ENCODE measurements at regions not wholly inside any gene's neighbourhood (a gene's known extent, or its start where the extent isn't known, plus 50 kb on each side); places are given as distances from the start of the nearest gene placed in this dataset.

- TF ChIP-seq THAP9 (CRISPR knock-in tag; IDR thresholded peaks at IDR 0.05; ENCODE audit: borderline replicate concordance) (no peak), AGO1 (IDR thresholded peaks at IDR 0.05; ENCODE audit: low read depth, low read length, poor library complexity, severe bottlenecking) (no peak), ATRX (CRISPR knock-in tag; IDR thresholded peaks at IDR 0.05; ENCODE audit: borderline replicate concordance) (no peak), NR3C1 (CRISPR knock-in tag; IDR thresholded peaks at IDR 0.05) (no peak), SAP130 (CRISPR knock-in tag; IDR thresholded peaks at IDR 0.05; ENCODE audit: low read depth) (peak; percentile 91), SRSF9 (IDR thresholded peaks at IDR 0.05; ENCODE audit: borderline replicate concordance, insufficient read depth, low read depth, low read length, poor library complexity, severe bottlenecking) (no peak), ZSCAN20 (CRISPR knock-in tag; IDR thresholded peaks at IDR 0.05; ENCODE audit: borderline replicate concordance) (no peak), ARNT2 (CRISPR knock-in tag; IDR thresholded peaks at IDR 0.05; ENCODE audit: low read depth) (0 out of 2 replicates have a peak, but pooled peaks have one; percentile 42), HES4 (CRISPR knock-in tag; IDR thresholded peaks at IDR 0.05; ENCODE audit: borderline replicate concordance) (no peak), STAG1 (CRISPR knock-in tag; IDR thresholded peaks at IDR 0.05) (peak; percentile 48), ZNF850 (CRISPR knock-in tag; conservative IDR thresholded peaks at IDR 0.05) (no peak), PHF5A (CRISPR knock-in tag; IDR thresholded peaks at IDR 0.05; ENCODE audit: low read depth, unreplicated experiment) (peak; percentile 79), PCBP1 (IDR thresholded peaks at IDR 0.05; ENCODE audit: borderline replicate concordance, low read depth, low read length) (no peak), MBNL3 (CRISPR knock-in tag; conservative IDR thresholded peaks at IDR 0.05) (no peak), ZNF317 (CRISPR knock-in tag; IDR thresholded peaks at IDR 0.05) (0 out of 2 replicates have a peak, but pooled peaks have one; percentile 28), TAF1 (CRISPR knock-in tag; IDR thresholded peaks at IDR 0.05) (peak; percentile 43; the same call in 1 of the 2 replicates), YEATS4 (CRISPR knock-in tag; IDR thresholded peaks at IDR 0.05; ENCODE audit: borderline replicate concordance) (peak; percentile 34; the same call in 1 of the 2 replicates)
- TF ChIP-seq, protein P1, sequence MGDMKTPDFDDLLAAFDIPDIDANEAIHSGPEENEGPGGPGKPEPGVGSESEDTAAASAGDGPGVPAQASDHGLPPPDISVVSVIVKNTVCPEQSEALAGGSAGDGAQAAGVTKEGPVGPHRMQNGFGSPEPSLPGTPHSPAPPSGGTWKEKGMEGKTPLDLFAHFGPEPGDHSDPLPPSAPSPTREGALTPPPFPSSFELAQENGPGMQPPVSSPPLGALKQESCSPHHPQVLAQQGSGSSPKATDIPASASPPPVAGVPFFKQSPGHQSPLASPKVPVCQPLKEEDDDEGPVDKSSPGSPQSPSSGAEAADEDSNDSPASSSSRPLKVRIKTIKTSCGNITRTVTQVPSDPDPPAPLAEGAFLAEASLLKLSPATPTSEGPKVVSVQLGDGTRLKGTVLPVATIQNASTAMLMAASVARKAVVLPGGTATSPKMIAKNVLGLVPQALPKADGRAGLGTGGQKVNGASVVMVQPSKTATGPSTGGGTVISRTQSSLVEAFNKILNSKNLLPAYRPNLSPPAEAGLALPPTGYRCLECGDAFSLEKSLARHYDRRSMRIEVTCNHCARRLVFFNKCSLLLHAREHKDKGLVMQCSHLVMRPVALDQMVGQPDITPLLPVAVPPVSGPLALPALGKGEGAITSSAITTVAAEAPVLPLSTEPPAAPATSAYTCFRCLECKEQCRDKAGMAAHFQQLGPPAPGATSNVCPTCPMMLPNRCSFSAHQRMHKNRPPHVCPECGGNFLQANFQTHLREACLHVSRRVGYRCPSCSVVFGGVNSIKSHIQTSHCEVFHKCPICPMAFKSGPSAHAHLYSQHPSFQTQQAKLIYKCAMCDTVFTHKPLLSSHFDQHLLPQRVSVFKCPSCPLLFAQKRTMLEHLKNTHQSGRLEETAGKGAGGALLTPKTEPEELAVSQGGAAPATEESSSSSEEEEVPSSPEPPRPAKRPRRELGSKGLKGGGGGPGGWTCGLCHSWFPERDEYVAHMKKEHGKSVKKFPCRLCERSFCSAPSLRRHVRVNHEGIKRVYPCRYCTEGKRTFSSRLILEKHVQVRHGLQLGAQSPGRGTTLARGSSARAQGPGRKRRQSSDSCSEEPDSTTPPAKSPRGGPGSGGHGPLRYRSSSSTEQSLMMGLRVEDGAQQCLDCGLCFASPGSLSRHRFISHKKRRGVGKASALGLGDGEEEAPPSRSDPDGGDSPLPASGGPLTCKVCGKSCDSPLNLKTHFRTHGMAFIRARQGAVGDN (CRISPR knock-in tag; IDR thresholded peaks at IDR 0.05), result no peak
- TF ChIP-seq, protein P2, sequence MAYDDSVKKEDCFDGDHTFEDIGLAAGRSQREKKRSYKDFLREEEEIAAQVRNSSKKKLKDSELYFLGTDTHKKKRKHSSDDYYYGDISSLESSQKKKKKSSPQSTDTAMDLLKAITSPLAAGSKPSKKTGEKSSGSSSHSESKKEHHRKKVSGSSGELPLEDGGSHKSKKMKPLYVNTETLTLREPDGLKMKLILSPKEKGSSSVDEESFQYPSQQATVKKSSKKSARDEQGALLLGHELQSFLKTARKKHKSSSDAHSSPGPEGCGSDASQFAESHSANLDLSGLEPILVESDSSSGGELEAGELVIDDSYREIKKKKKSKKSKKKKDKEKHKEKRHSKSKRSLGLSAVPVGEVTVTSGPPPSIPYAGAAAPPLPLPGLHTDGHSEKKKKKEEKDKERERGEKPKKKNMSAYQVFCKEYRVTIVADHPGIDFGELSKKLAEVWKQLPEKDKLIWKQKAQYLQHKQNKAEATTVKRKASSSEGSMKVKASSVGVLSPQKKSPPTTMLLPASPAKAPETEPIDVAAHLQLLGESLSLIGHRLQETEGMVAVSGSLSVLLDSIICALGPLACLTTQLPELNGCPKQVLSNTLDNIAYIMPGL (CRISPR knock-in tag; IDR thresholded peaks at IDR 0.05; ENCODE audit: borderline replicate concordance in 1 of 2, low read depth in 1 of 2), result peak in 1 of 2 experiments; percentile 49; a peak in 1 of 4 replicates
- TF ChIP-seq, protein P3, sequence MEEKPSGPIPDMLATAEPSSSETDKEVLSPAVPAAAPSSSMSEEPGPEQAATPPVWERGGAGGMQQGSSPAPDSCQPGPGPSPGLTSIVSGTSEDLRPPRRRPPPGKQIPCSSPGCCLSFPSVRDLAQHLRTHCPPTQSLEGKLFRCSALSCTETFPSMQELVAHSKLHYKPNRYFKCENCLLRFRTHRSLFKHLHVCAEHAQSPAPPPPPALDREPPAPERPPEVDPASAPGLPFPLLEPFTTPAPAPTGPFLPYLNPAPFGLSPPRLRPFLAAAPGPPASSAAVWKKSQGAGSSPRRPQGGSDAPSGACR (CRISPR knock-in tag; IDR thresholded peaks at IDR 0.05), result peak; percentile 68; the same call in 1 of the 2 replicates
These were observed 108.1 kb upstream of the AGR3 start (continued) for GRCh38 chr7:16989811-16990413.

Measured in HepG2 (cell line).